ENCODE measurements at regions not wholly inside any gene's neighbourhood (a gene's known extent, or its start where the extent isn't known, plus 50 kb on each side); places are given as distances from the start of the nearest gene placed in this dataset.

- no peak for DNase-seq (ENCODE audit: low spot score in 2 of 2, unreplicated experiment in 2 of 2)
- no peaks in the 10 kb centered on the region for H3K4me1 Mint-ChIP-seq
- no peak overlapping the region for H3K27ac Mint-ChIP-seq
Measured at GRCh38 chr9:23492126-23493002, 333.7 kb downstream of the ELAVL2 start.

GRCh38 chr9:23493219-23493618 is 332.8 kb downstream of the ELAVL2 start:
- H3K4me3 Mint-ChIP-seq, result no peak overlapping the region
- H3K27me3 Mint-ChIP-seq (ENCODE audit: low read depth), result peaks cover 18% of the 10 kb centered on the region
- no peaks in the 10 kb centered on the region for H3K4me1 Mint-ChIP-seq
- no peak overlapping the region for H3K27ac Mint-ChIP-seq
- no peaks in the 10 kb centered on the region for H3K9me3 Mint-ChIP-seq
- no peak for DNase-seq (ENCODE audit: low spot score in 2 of 2, unreplicated experiment in 2 of 2)
- H3K36me3 Mint-ChIP-seq, result no peaks in the 10 kb centered on the region
- no peak for TF ChIP-seq CTCF (IDR thresholded peaks at IDR 0.05; ENCODE audit: unreplicated experiment)

More at GRCh38 chr9:23492126-23493002, 333.7 kb downstream of the ELAVL2 start:
- no peak for TF ChIP-seq CTCF (IDR thresholded peaks at IDR 0.05; ENCODE audit: unreplicated experiment)
- Mint-ChIP-seq H3K9me3 (no peaks in the 10 kb centered on the region), H3K36me3 (no peaks in the 10 kb centered on the region), H3K4me3 (no peak overlapping the region), H3K27me3 (ENCODE audit: low read depth) (peaks cover 15% of the 10 kb centered on the region)

- no peak overlapping the region for H3K27ac Mint-ChIP-seq
- H3K27me3 Mint-ChIP-seq (ENCODE audit: low read depth), result peaks cover 21% of the 10 kb centered on the region
- DNase-seq (ENCODE audit: low spot score in 2 of 2, unreplicated experiment in 2 of 2), result no peak
- no peaks in the 10 kb centered on the region for H3K9me3 Mint-ChIP-seq
- no peak overlapping the region for H3K4me3 Mint-ChIP-seq
- no peak for TF ChIP-seq CTCF (IDR thresholded peaks at IDR 0.05; ENCODE audit: unreplicated experiment)
- H3K36me3 Mint-ChIP-seq, result no peaks in the 10 kb centered on the region
- H3K4me1 Mint-ChIP-seq, result no peaks in the 10 kb centered on the region
Measured at GRCh38 chr9:23496489-23497136, 329.4 kb downstream of the ELAVL2 start.

- Mint-ChIP-seq H3K36me3 (no peaks in the 10 kb centered on the region), H3K27ac (no peak overlapping the region), H3K4me1 (no peaks in the 10 kb centered on the region), H3K4me3 (no peak overlapping the region), H3K27me3 (ENCODE audit: low read depth) (peaks cover 21% of the 10 kb centered on the region), H3K9me3 (no peaks in the 10 kb centered on the region)
- no peak for DNase-seq (ENCODE audit: low spot score in 2 of 2, unreplicated experiment in 2 of 2)
- no peak for TF ChIP-seq CTCF (IDR thresholded peaks at IDR 0.05; ENCODE audit: unreplicated experiment)
Measured at GRCh38 chr9:23497137-23497504, 328.9 kb downstream of the ELAVL2 start.

- no peaks in the 10 kb centered on the region for H3K36me3 Mint-ChIP-seq
- H3K27me3 Mint-ChIP-seq (ENCODE audit: low read depth), result peaks cover 7% of the 10 kb centered on the region
- no peak overlapping the region for H3K4me3 Mint-ChIP-seq
- no peaks in the 10 kb centered on the region for H3K4me1 Mint-ChIP-seq
- H3K27ac Mint-ChIP-seq, result no peak overlapping the region
- peaks cover 6% of the 10 kb centered on the region for H3K9me3 Mint-ChIP-seq
- TF ChIP-seq CTCF (IDR thresholded peaks at IDR 0.05; ENCODE audit: unreplicated experiment), result no peak
- no peak for DNase-seq (ENCODE audit: low spot score in 2 of 2, unreplicated experiment in 2 of 2)
Measured at GRCh38 chr9:23502004-23502403, 324.0 kb downstream of the ELAVL2 start.

All from mesothelial cell of epicardium (in vitro differentiated cells).